Spleen (tissue), 11 donors: ENCODE measurements at regions not wholly inside any gene's neighbourhood (a gene's known extent, or its start where the extent isn't known, plus 50 kb on each side); places are given as distances from the start of the nearest gene placed in this dataset.

Experiments used
- DNase-seq: peaks from one replicate; pipeline ENCODE4 v3.0.0-alpha.2; 2020
- H3K27ac ChIP-seq, 8 donors: fragments of 200-600 bp; sonication (generic) in 7 of 8; 1 replicate in 4 of 8; 2 replicates in 4 of 8; pipeline versions ENCODE4 v1.5.0 to v1.8.0; 2016 to 2021; ENCODE audit warnings: inconsistent platforms in 4 of 8, mild to moderate bottlenecking in 4 of 8, moderate library complexity in 1 of 8
- H3K27me3 ChIP-seq, 7 donors: fragments of 200-600 bp; sonication (generic) in 6 of 7; replicated peaks in 1 of 7; 1 replicate in 4 of 7; 2 replicates in 3 of 7; pipeline versions ENCODE4 v1.5.0 to v1.8.0; 2016 to 2021; ENCODE audit warnings: inconsistent platforms in 3 of 7, mild to moderate bottlenecking in 1 of 7
- H3K36me3 ChIP-seq, 6 donors: fragments of 200-600 bp; sonication (generic) in 5 of 6; 1 replicate in 4 of 6; 2 replicates in 2 of 6; pipeline versions ENCODE4 v1.5.0 to v1.8.0; 2016 to 2021; ENCODE audit warnings: inconsistent platforms in 2 of 6
- H3K4me1 ChIP-seq, 6 donors: fragments of 200-600 bp; sonication (generic) in 5 of 6; 1 replicate in 3 of 6; 2 replicates in 3 of 6; pipeline versions ENCODE4 v1.5.0 to v1.8.0; 2016 to 2021; ENCODE audit warnings: inconsistent platforms in 3 of 6
- H3K4me3 ChIP-seq, 8 donors: fragments of 200-600 bp; sonication (generic) in 7 of 8; 1 replicate in 4 of 8; 2 replicates in 4 of 8; pipeline versions ENCODE4 v1.5.0 to v1.8.0; 2016 to 2021; ENCODE audit warnings: inconsistent platforms in 4 of 8, mild to moderate bottlenecking in 4 of 8, moderate library complexity in 2 of 8
- H3K9me3 ChIP-seq, 8 donors: fragments of 200-600 bp; sonication (generic) in 7 of 8; 1 replicate in 4 of 8; 2 replicates in 4 of 8; pipeline versions ENCODE4 v1.5.0 to v1.8.0; 2016 to 2021; ENCODE audit warnings: inconsistent platforms in 4 of 8
- CTCF ChIP-seq, 11 experiments: fragments of 200-600 bp in 7 of 11; fragments of 450-650 bp in 4 of 11; sonication (generic) in 4 of 11; IDR thresholded peaks in 8 of 11; conservative IDR thresholded peaks in 3 of 11; 1 replicate in 7 of 11; 2 replicates in 4 of 11; pipeline versions ENCODE4 v1.4.0 to v1.8.0; 2016 to 2021; ENCODE audit warnings: antibody characterized with exemption in 11 of 11, inconsistent platforms in 4 of 11, mild to moderate bottlenecking in 1 of 11
- POLR2A ChIP-seq, 3 donors: fragments of 450-650 bp; IDR thresholded peaks; one replicate each; pipeline ENCODE4 v1.5.1; 2017; ENCODE audit warnings: antibody characterized with exemption in 3 of 3, mild to moderate bottlenecking in 1 of 3
- POLR2AphosphoS5 ChIP-seq, 3 donors: sonication (generic); formaldehyde crosslinking; IDR thresholded peaks; one replicate each; pipeline ENCODE4 v1.5.1; 2017; ENCODE audit warnings: antibody characterized with exemption in 3 of 3
- WGBS, 5 donors: extraction: QIAGEN DNeasy Blood & Tissue Kit in 3 of 5; methylation state at CpG; one replicate each; pipeline versions ENCODE4 v1.1.5 to v1.1.7; 2013 to 2018; 5-methylcytosine and 5-hydroxymethylcytosine counted together
- intact Hi-C: fragments of 100-400 bp; cut with DNase I; formaldehyde crosslinking; loops from one replicate; pipeline ENCODE4 v1.15.0; 2023; ENCODE audit warnings: low total_unique reads
- donor health status: healthy with polysubstance abuse.
- donor health status: DM: no; HTN: no; CAD: no; lungs with moderate emphysema.
- donor health status: DM: no; HTN: no; CAD: no.
- donor health status: Bipolar disorder and iron deficiency.
- donor health status: healthy.
- donor health status: DM: no; HTN: no; CAD: no.
- donor health status: DM: yes; HTN: yes; CAD: no.

DNA sequence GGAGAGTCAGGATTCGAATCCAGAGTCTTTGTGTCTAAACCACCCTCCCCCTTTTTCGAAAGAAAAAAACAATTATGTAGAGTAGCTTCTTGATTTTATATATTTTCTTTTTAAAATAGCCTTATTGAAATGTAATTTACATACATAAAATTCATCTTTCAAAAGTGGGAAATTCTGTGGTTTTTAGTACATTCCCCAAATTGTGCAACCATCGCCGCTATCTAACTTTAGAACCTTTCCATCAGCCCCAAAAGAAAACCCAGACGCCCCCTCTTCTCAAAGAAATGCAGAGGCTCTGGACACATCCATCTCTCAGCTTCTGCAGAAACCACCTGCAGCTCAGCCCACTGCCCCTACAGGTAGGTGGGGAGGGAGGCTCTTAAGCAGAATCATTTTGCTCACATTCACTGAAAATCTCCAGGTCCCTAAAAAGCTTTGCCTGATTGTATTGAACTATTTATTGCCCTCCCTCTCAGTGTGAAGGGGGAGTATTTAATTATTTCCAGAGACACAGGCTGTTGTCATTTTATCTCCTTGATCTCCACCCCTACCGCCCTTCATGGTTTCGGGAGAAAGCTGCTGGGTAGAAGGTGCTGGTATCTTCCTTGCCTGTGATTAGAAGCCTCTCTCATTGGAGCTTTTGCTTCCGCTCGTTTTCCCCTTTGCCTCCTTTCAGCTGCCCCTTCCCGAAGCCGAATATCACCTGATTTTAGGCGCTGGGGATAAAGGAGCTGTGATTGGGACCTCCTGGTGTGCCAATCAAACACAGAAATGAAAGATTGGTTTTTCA is 68.7 kb upstream of the KCNG1 start:
- DNase-seq, result no peak
- Histone ChIP-seq H3K4me1 (peaks cover 0 to 24% (median 3%) of the 10 kb centered on the region in 6 donors), H3K9me3 (no peaks in the 10 kb centered on the region), H3K27me3 (peaks cover 0 to 70% (median 25%) of the 10 kb centered on the region in 7 donors), H3K36me3 (no peaks in the 10 kb centered on the region), H3K27ac (peak overlapping the region in 1 of 8 donors; percentile 28), H3K4me3 (peak overlapping the region in 1 of 8 donors; percentile 5)
- WGBS, 5 donors, result 19 to 28% (median 27%) methylated on average over 12 of the region's 12 CpGs
- intact Hi-C loops, result no loop called here
- TF ChIP-seq POLR2AphosphoS5 (IDR thresholded peaks at IDR 0.05), result no peak
- TF ChIP-seq CTCF (IDR thresholded peaks at IDR 0.05 in 8 of 11, conservative IDR thresholded peaks at IDR 0.05 in 3 of 11), result peak in 1 of 11 experiments; percentile 14
- TF ChIP-seq POLR2A (IDR thresholded peaks at IDR 0.05), result no peak

DNA sequence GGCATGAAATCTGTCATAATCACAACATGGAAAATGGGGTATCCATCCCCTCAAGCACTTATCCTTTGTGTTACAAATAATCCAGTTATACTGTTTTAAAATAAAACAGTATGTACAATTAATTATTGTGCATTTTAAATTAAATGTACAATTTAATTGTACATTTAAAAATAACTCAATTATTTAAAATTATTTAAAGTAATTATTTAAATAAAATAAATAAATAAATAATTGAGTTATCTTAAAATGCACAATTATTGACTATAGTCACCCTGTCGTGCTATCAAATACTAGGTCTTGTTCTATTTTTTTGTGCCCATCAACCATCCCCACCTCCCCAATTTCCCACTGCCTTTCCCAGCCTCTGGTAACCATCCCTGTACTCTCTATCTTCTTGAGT is 66.9 kb upstream of the KCNG1 start:
- H3K36me3 ChIP-seq, result no peaks in the 10 kb centered on the region
- 83 to 97% (median 91%) methylated on average over 1 of the region's 1 CpG for WGBS, 5 donors
- TF ChIP-seq POLR2A (IDR thresholded peaks at IDR 0.05) (no peak), POLR2AphosphoS5 (IDR thresholded peaks at IDR 0.05) (no peak), CTCF (IDR thresholded peaks at IDR 0.05 in 8 of 11, conservative IDR thresholded peaks at IDR 0.05 in 3 of 11) (no peak)
- no peak overlapping the region for H3K27ac ChIP-seq
- DNase-seq, result no peak
- peaks cover 0 to 83% (median 25%) of the 10 kb centered on the region in 7 donors for H3K27me3 ChIP-seq
- H3K9me3 ChIP-seq, result no peaks in the 10 kb centered on the region
- intact Hi-C loops, result no loop called here
- no peak overlapping the region for H3K4me3 ChIP-seq
- H3K4me1 ChIP-seq, result peaks cover 0 to 24% (median 3%) of the 10 kb centered on the region in 6 donors

DNA sequence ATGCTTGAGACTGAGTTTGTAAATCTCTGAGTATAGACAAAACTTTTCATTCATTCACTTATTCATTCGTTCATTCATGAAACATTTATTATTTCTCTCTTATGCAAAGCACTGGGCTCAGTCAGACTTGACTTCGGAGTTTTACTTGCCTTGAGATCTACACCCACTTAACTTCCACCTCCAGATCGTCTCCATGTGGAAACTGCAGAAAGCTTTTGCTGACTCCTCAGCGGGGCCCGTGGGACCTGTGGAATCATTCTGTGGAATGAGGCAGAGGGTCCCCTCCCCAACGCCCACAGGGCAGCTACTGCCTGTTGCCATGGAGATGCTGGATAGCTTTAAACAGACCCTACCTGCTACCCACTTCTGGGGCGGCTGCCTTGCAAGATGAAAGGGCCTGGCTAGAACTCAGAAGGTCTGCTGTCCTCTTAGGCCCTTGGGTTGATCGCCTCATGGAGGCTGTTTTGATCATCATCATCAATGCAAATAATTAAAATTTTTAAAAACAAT is 66.4 kb upstream of the KCNG1 start:
- 75 to 84% (median 83%) methylated on average over 8 of the region's 8 CpGs for WGBS, 5 donors
- Histone ChIP-seq H3K4me3 (no peak overlapping the region), H3K9me3 (no peaks in the 10 kb centered on the region), H3K36me3 (no peaks in the 10 kb centered on the region), H3K4me1 (peaks cover 0 to 24% (median 3%) of the 10 kb centered on the region in 6 donors), H3K27ac (no peak overlapping the region), H3K27me3 (peaks cover 0 to 87% (median 25%) of the 10 kb centered on the region in 7 donors)
- TF ChIP-seq POLR2AphosphoS5 (IDR thresholded peaks at IDR 0.05), result no peak
- DNase-seq, result no peak
- intact Hi-C loops, result no loop called here

- no peak for DNase-seq
- TF ChIP-seq POLR2A (IDR thresholded peaks at IDR 0.05), result no peak
- no peak for TF ChIP-seq POLR2AphosphoS5 (IDR thresholded peaks at IDR 0.05)
- TF ChIP-seq CTCF (IDR thresholded peaks at IDR 0.05 in 8 of 11, conservative IDR thresholded peaks at IDR 0.05 in 3 of 11), result no peak
- no peaks in the 10 kb centered on the region for H3K36me3 ChIP-seq
- peaks cover 0 to 87% (median 16%) of the 10 kb centered on the region in 7 donors for H3K27me3 ChIP-seq
- no peaks in the 10 kb centered on the region for H3K9me3 ChIP-seq
- H3K4me1 ChIP-seq, result peaks cover 0 to 11% (median 3%) of the 10 kb centered on the region in 6 donors
- intact Hi-C loops, result no loop called here
- 44 to 54% (median 48%) methylated on average over 4 of the region's 4 CpGs for WGBS, 5 donors
- no peak overlapping the region for H3K27ac ChIP-seq
- H3K4me3 ChIP-seq, result no peak overlapping the region
These were observed 64.4 kb upstream of the KCNG1 start for GRCh38 chr20:51087266-51087665.
